ENCODE measurements at regions not wholly inside any gene's neighbourhood (a gene's known extent, or its start where the extent isn't known, plus 50 kb on each side); places are given as distances from the start of the nearest gene placed in this dataset.

- Histone ChIP-seq H3K9me2 (ENCODE audit: insufficient read depth) (no peaks in the 10 kb centered on the region), H2AFZ (no peak overlapping the region), H3K4me1 (ENCODE audit: insufficient read depth) (no peaks in the 10 kb centered on the region; the same call in 1 of the 2 replicates), H3F3A (replicated peaks; ENCODE audit: low read depth) (no peaks in the 10 kb centered on the region), H3K27ac (ENCODE audit: low read depth) (no peak overlapping the region), H4K20me1 (replicated peaks; ENCODE audit: insufficient read depth) (no peaks in the 10 kb centered on the region), H3K4me2 (no peak overlapping the region), H3K36me3 (ENCODE audit: insufficient read depth) (no peaks in the 10 kb centered on the region), H3K79me2 (replicated peaks; ENCODE audit: insufficient read depth) (no peaks in the 10 kb centered on the region), H3K27me3 (ENCODE audit: insufficient read depth) (no peaks in the 10 kb centered on the region), H3K4me3 (no peak overlapping the region)
- H3K27ac Mint-ChIP-seq, result no peak overlapping the region
- no peak overlapping the region for H3K4me3 Mint-ChIP-seq
- TF ChIP-seq EZH2phosphoT487 (IDR thresholded peaks at IDR 0.05; ENCODE audit: unreplicated experiment) (no peak), REST (IDR thresholded peaks at IDR 0.05; ENCODE audit: unreplicated experiment) (no peak), STAT1 (IDR thresholded peaks at IDR 0.05; ENCODE audit: unreplicated experiment) (no peak)
- no peaks in the 10 kb centered on the region for H3K27me3 Mint-ChIP-seq (ENCODE audit: insufficient read depth, low read depth, poor library complexity)
- ATAC-seq, result no peak
- H3K36me3 Mint-ChIP-seq (ENCODE audit: low read depth), result no peaks in the 10 kb centered on the region
- peaks cover 4% of the 10 kb centered on the region; the same call in 2 of the 3 replicates for H3K4me1 Mint-ChIP-seq
- H3K9me3 Mint-ChIP-seq, result no peaks in the 10 kb centered on the region
- DNase-seq (ENCODE audit: low spot score), result no peak
Observed at GRCh38 chr7:19312416-19312815, 167.2 kb upstream of the FERD3L start.

- peaks cover 4% of the 10 kb centered on the region; the same call in 2 of the 3 replicates for H3K4me1 Mint-ChIP-seq
- H3K27me3 ChIP-seq (ENCODE audit: insufficient read depth), result no peaks in the 10 kb centered on the region
- ATAC-seq (no peak), DNase-seq (ENCODE audit: low spot score) (no peak)
- no peaks in the 10 kb centered on the region for H3K9me3 Mint-ChIP-seq
- no peaks in the 10 kb centered on the region for H3K36me3 Mint-ChIP-seq (ENCODE audit: low read depth)
- no peaks in the 10 kb centered on the region for H3K27me3 Mint-ChIP-seq (ENCODE audit: insufficient read depth, low read depth, poor library complexity)
- no peak overlapping the region for H3K27ac ChIP-seq (ENCODE audit: low read depth)
- H3K79me2 ChIP-seq (replicated peaks; ENCODE audit: insufficient read depth), result no peaks in the 10 kb centered on the region
- H3K4me3 ChIP-seq, result no peak overlapping the region
- no peak overlapping the region for H3K27ac Mint-ChIP-seq
- H2AFZ ChIP-seq, result no peak overlapping the region
- H3K4me3 Mint-ChIP-seq, result no peak overlapping the region
- H3K4me1 ChIP-seq (ENCODE audit: insufficient read depth), result no peaks in the 10 kb centered on the region; the same call in 1 of the 2 replicates
- H4K20me1 ChIP-seq (replicated peaks; ENCODE audit: insufficient read depth), result no peaks in the 10 kb centered on the region
- no peaks in the 10 kb centered on the region for H3K9me2 ChIP-seq (ENCODE audit: insufficient read depth)
- H3K4me2 ChIP-seq, result no peak overlapping the region
- H3F3A ChIP-seq (replicated peaks; ENCODE audit: low read depth), result no peaks in the 10 kb centered on the region
- H3K36me3 ChIP-seq (ENCODE audit: insufficient read depth), result no peaks in the 10 kb centered on the region
- TF ChIP-seq POLR2AphosphoS5 (IDR thresholded peaks at IDR 0.05; ENCODE audit: low read depth) (no peak), ZNF114 (CRISPR knock-in tag; IDR thresholded peaks at IDR 0.05) (no peak), EZH2 (IDR thresholded peaks at IDR 0.05; ENCODE audit: low read depth, unreplicated experiment) (no peak), REST (IDR thresholded peaks at IDR 0.05; ENCODE audit: unreplicated experiment) (no peak), ETS1 (IDR thresholded peaks at IDR 0.05) (no peak), EZH2phosphoT487 (IDR thresholded peaks at IDR 0.05; ENCODE audit: unreplicated experiment) (no peak), ZNF331 (CRISPR knock-in tag; IDR thresholded peaks at IDR 0.05; ENCODE audit: low read depth) (no peak)
Observed at GRCh38 chr7:19307554-19307953, 162.3 kb upstream of the FERD3L start.
